ENCODE measurements at regions not wholly inside any gene's neighbourhood (a gene's known extent, or its start where the extent isn't known, plus 50 kb on each side); places are given as distances from the start of the nearest gene placed in this dataset.

GRCh38 chr12:118747771-118748170, 233.6 kb upstream of the SRRM4 start:
- H3K4me3 ChIP-seq (ENCODE audit: insufficient read depth, low read length), result no peak overlapping the region
- H2AFZ ChIP-seq (ENCODE audit: low read length), result no peak overlapping the region
- H3K9me3 ChIP-seq (ENCODE audit: low read depth, low read length), result no peaks in the 10 kb centered on the region
- H3K27me3 ChIP-seq (ENCODE audit: insufficient read depth, low read length), result no peaks in the 10 kb centered on the region
- TF ChIP-seq CTCF (IDR thresholded peaks at IDR 0.05; ENCODE audit: extremely low read depth, low read depth, low read length), result no peak
- no peak overlapping the region for H3K4me2 ChIP-seq (ENCODE audit: insufficient read depth, low read length)
- no peaks in the 10 kb centered on the region for H3K36me3 ChIP-seq (ENCODE audit: insufficient read depth, low read length)
- no peaks in the 10 kb centered on the region for H4K20me1 ChIP-seq (ENCODE audit: insufficient read depth, low read length)
- no peaks in the 10 kb centered on the region for H3K79me2 ChIP-seq (ENCODE audit: insufficient read depth, low read length)
- no peaks in the 10 kb centered on the region for H3K4me1 ChIP-seq (ENCODE audit: insufficient read depth, low read length)
- H3K27ac ChIP-seq (ENCODE audit: low read depth, low read length), result no peak overlapping the region
- no peak for DNase-seq (ENCODE audit: insufficient read length, low spot score, missing footprints)

GRCh38 chr12:118748478-118749380, 232.6 kb upstream of the SRRM4 start:
- Histone ChIP-seq H3K27me3 (ENCODE audit: insufficient read depth, low read length) (no peaks in the 10 kb centered on the region), H3K27ac (ENCODE audit: low read depth, low read length) (no peak overlapping the region), H2AFZ (ENCODE audit: low read length) (no peak overlapping the region), H3K79me2 (ENCODE audit: insufficient read depth, low read length) (no peaks in the 10 kb centered on the region), H3K4me2 (ENCODE audit: insufficient read depth, low read length) (no peak overlapping the region), H3K4me3 (ENCODE audit: insufficient read depth, low read length) (no peak overlapping the region), H3K36me3 (ENCODE audit: insufficient read depth, low read length) (no peaks in the 10 kb centered on the region), H3K4me1 (ENCODE audit: insufficient read depth, low read length) (no peaks in the 10 kb centered on the region), H3K9me3 (ENCODE audit: low read depth, low read length) (no peaks in the 10 kb centered on the region), H4K20me1 (ENCODE audit: insufficient read depth, low read length) (no peaks in the 10 kb centered on the region)
- no peak for DNase-seq (ENCODE audit: insufficient read length, low spot score, missing footprints)
- TF ChIP-seq CTCF (IDR thresholded peaks at IDR 0.05; ENCODE audit: extremely low read depth, low read depth, low read length), result no peak

DNA sequence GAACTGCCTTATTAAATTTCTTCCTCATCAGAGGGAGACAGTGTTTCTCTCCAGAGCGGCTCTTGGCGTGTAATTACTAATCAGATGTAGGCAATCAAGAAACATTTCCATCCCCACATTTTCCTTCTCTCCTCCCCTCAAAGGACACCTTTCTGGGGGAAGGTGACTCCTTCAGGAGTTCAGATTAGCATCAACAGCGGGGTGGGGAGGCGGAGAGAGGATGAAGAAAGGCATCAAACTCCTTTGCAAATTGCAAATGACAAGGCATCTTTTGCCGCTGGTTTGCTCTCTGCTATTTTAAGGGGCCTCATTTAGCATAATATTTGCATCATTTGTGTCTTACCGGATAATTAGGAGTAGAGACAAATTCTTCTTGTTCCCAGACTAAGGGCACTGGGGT, 231.7 kb upstream of the SRRM4 start:
- Histone ChIP-seq H3K27me3 (ENCODE audit: insufficient read depth, low read length) (no peaks in the 10 kb centered on the region), H3K4me2 (ENCODE audit: insufficient read depth, low read length) (no peak overlapping the region), H2AFZ (ENCODE audit: low read length) (no peak overlapping the region), H3K4me1 (ENCODE audit: insufficient read depth, low read length) (no peaks in the 10 kb centered on the region), H3K79me2 (ENCODE audit: insufficient read depth, low read length) (no peaks in the 10 kb centered on the region), H4K20me1 (ENCODE audit: insufficient read depth, low read length) (no peaks in the 10 kb centered on the region), H3K36me3 (ENCODE audit: insufficient read depth, low read length) (no peaks in the 10 kb centered on the region), H3K27ac (ENCODE audit: low read depth, low read length) (no peak overlapping the region), H3K4me3 (ENCODE audit: insufficient read depth, low read length) (no peak overlapping the region), H3K9me3 (ENCODE audit: low read depth, low read length) (no peaks in the 10 kb centered on the region)
- no peak for DNase-seq (ENCODE audit: insufficient read length, low spot score, missing footprints)
- no peak for TF ChIP-seq CTCF (IDR thresholded peaks at IDR 0.05; ENCODE audit: extremely low read depth, low read depth, low read length)

- no peaks in the 10 kb centered on the region for H3K27me3 ChIP-seq (ENCODE audit: insufficient read depth, low read length)
- no peaks in the 10 kb centered on the region for H4K20me1 ChIP-seq (ENCODE audit: insufficient read depth, low read length)
- no peak overlapping the region for H3K4me3 ChIP-seq (ENCODE audit: insufficient read depth, low read length)
- H3K36me3 ChIP-seq (ENCODE audit: insufficient read depth, low read length), result no peaks in the 10 kb centered on the region
- H3K4me1 ChIP-seq (ENCODE audit: insufficient read depth, low read length), result no peaks in the 10 kb centered on the region
- no peaks in the 10 kb centered on the region for H3K79me2 ChIP-seq (ENCODE audit: insufficient read depth, low read length)
- no peak for TF ChIP-seq CTCF (IDR thresholded peaks at IDR 0.05; ENCODE audit: extremely low read depth, low read depth, low read length)
- no peak overlapping the region for H3K4me2 ChIP-seq (ENCODE audit: insufficient read depth, low read length)
- no peak overlapping the region for H3K27ac ChIP-seq (ENCODE audit: low read depth, low read length)
- no peak overlapping the region for H2AFZ ChIP-seq (ENCODE audit: low read length)
- no peaks in the 10 kb centered on the region for H3K9me3 ChIP-seq (ENCODE audit: low read depth, low read length)
- DNase-seq (ENCODE audit: insufficient read length, low spot score, missing footprints), result no peak
These were observed 230.7 kb upstream of the SRRM4 start for GRCh38 chr12:118750666-118751065.
